ENCODE measurements at regions not wholly inside any gene's neighbourhood (a gene's known extent, or its start where the extent isn't known, plus 50 kb on each side); places are given as distances from the start of the nearest gene placed in this dataset.
"Not testable (repeated sequence)": the region's sequence is repeated elsewhere in the genome, so short reads cannot be mapped to it uniquely, and the experiment has no call there.

GRCh38 chr16:77048085-77048484 is 142.9 kb upstream of the MON1B start:
- intact Hi-C loops (cut with DNase I) = no loop called here
- TF ChIP-seq CTCF (IDR thresholded peaks at IDR 0.05) (no peak), EP300 (IDR thresholded peaks at IDR 0.05) (no peak), POLR2A (IDR thresholded peaks at IDR 0.05) (no peak)
- H3K27ac ChIP-seq = no peak overlapping the region
- no peaks in the 10 kb centered on the region for H3K9me3 ChIP-seq
- no peak for DNase-seq
- H3K36me3 ChIP-seq = no peaks in the 10 kb centered on the region
- no peak overlapping the region for H3K4me3 ChIP-seq
- no peaks in the 10 kb centered on the region for H3K4me1 ChIP-seq (ENCODE audit: insufficient read depth)
- H3K27me3 ChIP-seq = no peaks in the 10 kb centered on the region

GRCh38 chr16:77049577-77049976 is 141.4 kb upstream of the MON1B start:
- intact Hi-C loops (cut with DNase I) = no loop called here
- Histone ChIP-seq H3K4me1 (ENCODE audit: insufficient read depth) (no peaks in the 10 kb centered on the region), H3K27ac (no peak overlapping the region), H3K36me3 (no peaks in the 10 kb centered on the region), H3K9me3 (no peaks in the 10 kb centered on the region), H3K4me3 (no peak overlapping the region), H3K27me3 (no peaks in the 10 kb centered on the region)
- no peak for TF ChIP-seq CTCF (IDR thresholded peaks at IDR 0.05)
- TF ChIP-seq EP300 (IDR thresholded peaks at IDR 0.05) = no peak
- no peak for TF ChIP-seq POLR2A (IDR thresholded peaks at IDR 0.05)
- DNase-seq = no peak
- 84 to 87% (median 85%) methylated on average over 4 of the region's 4 CpGs for WGBS, 3 donors

- H3K36me3 ChIP-seq; intact Hi-C loops (cut with DNase I); H3K27me3 ChIP-seq; H3K27ac ChIP-seq; H3K4me3 ChIP-seq; DNase-seq; H3K4me1 ChIP-seq (ENCODE audit: insufficient read depth); H3K9me3 ChIP-seq: not testable (repeated sequence)
Observed at GRCh38 chr16:77056597-77056996, 134.4 kb upstream of the MON1B start.

GRCh38 chr16:77057161-77057774 is 133.7 kb upstream of the MON1B start:
- H3K4me3 ChIP-seq = no peak overlapping the region
- H3K27me3 ChIP-seq = no peaks in the 10 kb centered on the region
- 70 to 71% (median 70%) methylated on average over 7 of the region's 7 CpGs for WGBS, 3 donors
- no peaks in the 10 kb centered on the region for H3K9me3 ChIP-seq
- H3K27ac ChIP-seq = no peak overlapping the region
- TF ChIP-seq EP300 (IDR thresholded peaks at IDR 0.05) = no peak
- TF ChIP-seq CTCF (IDR thresholded peaks at IDR 0.05) = no peak
- TF ChIP-seq POLR2A (IDR thresholded peaks at IDR 0.05) = no peak
- intact Hi-C loops (cut with DNase I) = no loop called here
- no peaks in the 10 kb centered on the region for H3K4me1 ChIP-seq (ENCODE audit: insufficient read depth)
- H3K36me3 ChIP-seq = no peaks in the 10 kb centered on the region
- no peak for DNase-seq

- no peaks in the 10 kb centered on the region for H3K27me3 ChIP-seq
- TF ChIP-seq CTCF (IDR thresholded peaks at IDR 0.05) = no peak
- TF ChIP-seq EP300 (IDR thresholded peaks at IDR 0.05) = no peak
- TF ChIP-seq POLR2A (IDR thresholded peaks at IDR 0.05) = no peak
- intact Hi-C loops (cut with DNase I) = no loop called here
- no peaks in the 10 kb centered on the region for H3K36me3 ChIP-seq
- no peak for DNase-seq
- H3K9me3 ChIP-seq = no peaks in the 10 kb centered on the region
- no peak overlapping the region for H3K27ac ChIP-seq
- H3K4me3 ChIP-seq = no peak overlapping the region
- H3K4me1 ChIP-seq (ENCODE audit: insufficient read depth) = no peaks in the 10 kb centered on the region
Observed at GRCh38 chr16:77059446-77059845, 131.5 kb upstream of the MON1B start.
